HG03025 (cell line): ENCODE measurements at regions not wholly inside any gene's neighbourhood (a gene's known extent, or its start where the extent isn't known, plus 50 kb on each side); places are given as distances from the start of the nearest gene placed in this dataset.
"Not testable (repeated sequence)": the region's sequence is repeated elsewhere in the genome, so short reads cannot be mapped to it uniquely, and the experiment has no call there.

Experiments used
- ATAC-seq: cut with Tn5 transposase; IDR thresholded peaks from one replicate; pipeline ENCODE4 v1.9.1; 2021; ENCODE audit warnings: mild to moderate bottlenecking, moderate library complexity; ENCODE audit not compliant: unreplicated experiment, low FRiP score

- ATAC-seq = no peak
Observed at GRCh38 chr12:68538726-68539614, 71.7 kb upstream of the RAP1B start.

GRCh38 chr12:68539615-68539952 lies 71.1 kb upstream of the RAP1B start:
- ATAC-seq = no peak

GRCh38 chr12:68540768-68541167 lies 69.9 kb upstream of the RAP1B start:
- not testable (repeated sequence) for ATAC-seq

- ATAC-seq = not testable (repeated sequence)
Observed at GRCh38 chr12:68547318-68547717, 63.4 kb upstream of the RAP1B start.

- not testable (repeated sequence) for ATAC-seq
Observed at GRCh38 chr12:68552605-68553195, 58.0 kb upstream of the RAP1B start.

- ATAC-seq = no peak
Observed at GRCh38 chr12:68557011-68557730, 53.5 kb upstream of the RAP1B start.

- no peak for ATAC-seq
Observed at GRCh38 chr12:68559246-68559645, 51.5 kb upstream of the RAP1B start.

- ATAC-seq = no peak
Observed at GRCh38 chr12:68559984-68560850, 50.5 kb upstream of the RAP1B start.

GRCh38 chr12:68560851-68561422 lies 49.8 kb upstream of the RAP1B start:
- ATAC-seq = no peak
